ENCODE measurements at regions not wholly inside any gene's neighbourhood (a gene's known extent, or its start where the extent isn't known, plus 50 kb on each side); places are given as distances from the start of the nearest gene placed in this dataset.

DNA sequence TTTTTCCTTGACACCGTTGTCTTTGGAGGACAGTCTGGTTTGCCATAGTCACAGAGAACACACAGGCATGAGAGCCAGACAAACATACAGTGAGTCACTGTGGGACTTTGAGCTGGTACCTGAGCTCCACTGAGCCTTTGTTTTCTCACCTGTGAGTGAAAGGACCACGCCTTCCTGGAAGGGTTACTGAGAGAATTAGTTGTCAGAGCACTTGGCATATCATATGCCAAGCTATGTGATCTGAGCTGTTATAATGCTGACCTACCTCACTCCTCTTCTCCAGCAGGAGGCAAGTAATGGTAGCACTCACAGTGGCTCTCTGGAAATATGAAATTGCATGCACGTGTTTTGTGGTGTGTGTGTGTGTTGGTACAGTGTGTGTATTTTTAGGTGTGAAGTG, 59.7 kb downstream of the CXCL12 start (continued):
- TF ChIP-seq, protein P1, sequence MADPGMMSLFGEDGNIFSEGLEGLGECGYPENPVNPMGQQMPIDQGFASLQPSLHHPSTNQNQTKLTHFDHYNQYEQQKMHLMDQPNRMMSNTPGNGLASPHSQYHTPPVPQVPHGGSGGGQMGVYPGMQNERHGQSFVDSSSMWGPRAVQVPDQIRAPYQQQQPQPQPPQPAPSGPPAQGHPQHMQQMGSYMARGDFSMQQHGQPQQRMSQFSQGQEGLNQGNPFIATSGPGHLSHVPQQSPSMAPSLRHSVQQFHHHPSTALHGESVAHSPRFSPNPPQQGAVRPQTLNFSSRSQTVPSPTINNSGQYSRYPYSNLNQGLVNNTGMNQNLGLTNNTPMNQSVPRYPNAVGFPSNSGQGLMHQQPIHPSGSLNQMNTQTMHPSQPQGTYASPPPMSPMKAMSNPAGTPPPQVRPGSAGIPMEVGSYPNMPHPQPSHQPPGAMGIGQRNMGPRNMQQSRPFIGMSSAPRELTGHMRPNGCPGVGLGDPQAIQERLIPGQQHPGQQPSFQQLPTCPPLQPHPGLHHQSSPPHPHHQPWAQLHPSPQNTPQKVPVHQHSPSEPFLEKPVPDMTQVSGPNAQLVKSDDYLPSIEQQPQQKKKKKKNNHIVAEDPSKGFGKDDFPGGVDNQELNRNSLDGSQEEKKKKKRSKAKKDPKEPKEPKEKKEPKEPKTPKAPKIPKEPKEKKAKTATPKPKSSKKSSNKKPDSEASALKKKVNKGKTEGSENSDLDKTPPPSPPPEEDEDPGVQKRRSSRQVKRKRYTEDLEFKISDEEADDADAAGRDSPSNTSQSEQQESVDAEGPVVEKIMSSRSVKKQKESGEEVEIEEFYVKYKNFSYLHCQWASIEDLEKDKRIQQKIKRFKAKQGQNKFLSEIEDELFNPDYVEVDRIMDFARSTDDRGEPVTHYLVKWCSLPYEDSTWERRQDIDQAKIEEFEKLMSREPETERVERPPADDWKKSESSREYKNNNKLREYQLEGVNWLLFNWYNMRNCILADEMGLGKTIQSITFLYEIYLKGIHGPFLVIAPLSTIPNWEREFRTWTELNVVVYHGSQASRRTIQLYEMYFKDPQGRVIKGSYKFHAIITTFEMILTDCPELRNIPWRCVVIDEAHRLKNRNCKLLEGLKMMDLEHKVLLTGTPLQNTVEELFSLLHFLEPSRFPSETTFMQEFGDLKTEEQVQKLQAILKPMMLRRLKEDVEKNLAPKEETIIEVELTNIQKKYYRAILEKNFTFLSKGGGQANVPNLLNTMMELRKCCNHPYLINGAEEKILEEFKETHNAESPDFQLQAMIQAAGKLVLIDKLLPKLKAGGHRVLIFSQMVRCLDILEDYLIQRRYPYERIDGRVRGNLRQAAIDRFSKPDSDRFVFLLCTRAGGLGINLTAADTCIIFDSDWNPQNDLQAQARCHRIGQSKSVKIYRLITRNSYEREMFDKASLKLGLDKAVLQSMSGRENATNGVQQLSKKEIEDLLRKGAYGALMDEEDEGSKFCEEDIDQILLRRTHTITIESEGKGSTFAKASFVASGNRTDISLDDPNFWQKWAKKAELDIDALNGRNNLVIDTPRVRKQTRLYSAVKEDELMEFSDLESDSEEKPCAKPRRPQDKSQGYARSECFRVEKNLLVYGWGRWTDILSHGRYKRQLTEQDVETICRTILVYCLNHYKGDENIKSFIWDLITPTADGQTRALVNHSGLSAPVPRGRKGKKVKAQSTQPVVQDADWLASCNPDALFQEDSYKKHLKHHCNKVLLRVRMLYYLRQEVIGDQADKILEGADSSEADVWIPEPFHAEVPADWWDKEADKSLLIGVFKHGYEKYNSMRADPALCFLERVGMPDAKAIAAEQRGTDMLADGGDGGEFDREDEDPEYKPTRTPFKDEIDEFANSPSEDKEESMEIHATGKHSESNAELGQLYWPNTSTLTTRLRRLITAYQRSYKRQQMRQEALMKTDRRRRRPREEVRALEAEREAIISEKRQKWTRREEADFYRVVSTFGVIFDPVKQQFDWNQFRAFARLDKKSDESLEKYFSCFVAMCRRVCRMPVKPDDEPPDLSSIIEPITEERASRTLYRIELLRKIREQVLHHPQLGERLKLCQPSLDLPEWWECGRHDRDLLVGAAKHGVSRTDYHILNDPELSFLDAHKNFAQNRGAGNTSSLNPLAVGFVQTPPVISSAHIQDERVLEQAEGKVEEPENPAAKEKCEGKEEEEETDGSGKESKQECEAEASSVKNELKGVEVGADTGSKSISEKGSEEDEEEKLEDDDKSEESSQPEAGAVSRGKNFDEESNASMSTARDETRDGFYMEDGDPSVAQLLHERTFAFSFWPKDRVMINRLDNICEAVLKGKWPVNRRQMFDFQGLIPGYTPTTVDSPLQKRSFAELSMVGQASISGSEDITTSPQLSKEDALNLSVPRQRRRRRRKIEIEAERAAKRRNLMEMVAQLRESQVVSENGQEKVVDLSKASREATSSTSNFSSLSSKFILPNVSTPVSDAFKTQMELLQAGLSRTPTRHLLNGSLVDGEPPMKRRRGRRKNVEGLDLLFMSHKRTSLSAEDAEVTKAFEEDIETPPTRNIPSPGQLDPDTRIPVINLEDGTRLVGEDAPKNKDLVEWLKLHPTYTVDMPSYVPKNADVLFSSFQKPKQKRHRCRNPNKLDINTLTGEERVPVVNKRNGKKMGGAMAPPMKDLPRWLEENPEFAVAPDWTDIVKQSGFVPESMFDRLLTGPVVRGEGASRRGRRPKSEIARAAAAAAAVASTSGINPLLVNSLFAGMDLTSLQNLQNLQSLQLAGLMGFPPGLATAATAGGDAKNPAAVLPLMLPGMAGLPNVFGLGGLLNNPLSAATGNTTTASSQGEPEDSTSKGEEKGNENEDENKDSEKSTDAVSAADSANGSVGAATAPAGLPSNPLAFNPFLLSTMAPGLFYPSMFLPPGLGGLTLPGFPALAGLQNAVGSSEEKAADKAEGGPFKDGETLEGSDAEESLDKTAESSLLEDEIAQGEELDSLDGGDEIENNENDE (IDR thresholded peaks at IDR 0.05; ENCODE audit: insufficient replicate concordance, low read length) = no peak
- TF ChIP-seq CBX8 (IDR thresholded peaks at IDR 0.05; ENCODE audit: borderline replicate concordance, low read depth, low read length) (no peak), KDM4A (IDR thresholded peaks at IDR 0.05; ENCODE audit: low read depth, low read length, severe bottlenecking) (no peak)

All from H1 (cell line).